OCI-LY7 (cell line): ENCODE measurements at regions not wholly inside any gene's neighbourhood (a gene's known extent, or its start where the extent isn't known, plus 50 kb on each side); places are given as distances from the start of the nearest gene placed in this dataset.

ENCODE experiments used
- BruUV-seq: library from RNA; stranded (reverse); fragments of 400-500 nt; replicated peaks from 2 replicates; lab custom pipeline; 2021; lab: Mats Ljungman, UMichigan
- CTCF ChIA-PET: fragments of 300-600 bp; sonication (Branson Sonifier 250); formaldehyde crosslinking; loops from one replicate; lab custom pipeline; 2022; ENCODE audit warnings: antibody characterized with exemption; ENCODE audit not compliant: unreplicated experiment; lab: Charles Lee
- POLR2A ChIA-PET: fragments of 300-600 bp; sonication (Branson Sonifier 250); formaldehyde crosslinking; loops from one replicate; lab custom pipeline; 2022; ENCODE audit warnings: antibody characterized with exemption; lab: Charles Lee
- DNase-seq: peaks from one replicate; pipeline ENCODE4 v3.0.0-alpha.2; 2015; ENCODE audit warnings: low spot score
- H2AFZ ChIP-seq: fragments of 200-600 bp; sonication (generic), shearing (Covaris generic); 2 replicates; pipeline ENCODE4 v1.6.1; 2014; ENCODE audit warnings: mild to moderate bottlenecking, antibody characterized with exemption, low read length, moderate library complexity
- H3K27ac ChIP-seq: fragments of 200-600 bp; sonication (generic); 2 replicates; pipeline ENCODE4 v1.5.1; 2014; ENCODE audit warnings: mixed run types, low read depth, mild to moderate bottlenecking, moderate library complexity, low read length, inconsistent platforms; ENCODE audit not compliant: poor library complexity, severe bottlenecking
- H3K36me3 ChIP-seq: fragments of 200-600 bp; sonication (generic); 2 replicates; pipeline ENCODE4 v1.6.1; 2014; ENCODE audit warnings: mild to moderate bottlenecking, antibody characterized with exemption, low read length, moderate library complexity, mixed read lengths; ENCODE audit not compliant: insufficient read depth
- H3K4me1 ChIP-seq: fragments of 200-600 bp; sonication (generic); 2 replicates; pipeline ENCODE4 v1.5.1; 2014; ENCODE audit warnings: mild to moderate bottlenecking, low read length; ENCODE audit not compliant: insufficient read depth, poor library complexity, severe bottlenecking
- H3K4me2 ChIP-seq: fragments of 200-600 bp; sonication (generic); 2 replicates; pipeline ENCODE4 v1.6.1; 2014; ENCODE audit warnings: mild to moderate bottlenecking, low read length
- H3K4me3 ChIP-seq: fragments of 200-600 bp; sonication (generic); 2 replicates; pipeline ENCODE4 v1.5.1; 2014; ENCODE audit warnings: mild to moderate bottlenecking, low read depth, low read length; ENCODE audit not compliant: poor library complexity, severe bottlenecking
- H3K79me2 ChIP-seq: fragments of 200-600 bp; sonication (generic); 2 replicates; pipeline ENCODE4 v1.6.1; 2016; ENCODE audit warnings: low read depth, mild to moderate bottlenecking, low read length, moderate library complexity, mixed read lengths; ENCODE audit not compliant: insufficient read depth
- H3K9me2 ChIP-seq: fragments of 200-600 bp; sonication (generic); 2 replicates; pipeline ENCODE4 v1.6.1; 2016; ENCODE audit warnings: mild to moderate bottlenecking, low read length, mixed read lengths; ENCODE audit not compliant: insufficient read depth
- H3K9me3 ChIP-seq: fragments of 200-600 bp; sonication (generic); 2 replicates; pipeline ENCODE4 v1.6.1; 2014; ENCODE audit warnings: mild to moderate bottlenecking, mixed run types, low read length, mixed read lengths
- H4K20me1 ChIP-seq: fragments of 200-600 bp; sonication (generic); 2 replicates; pipeline ENCODE4 v1.6.1; 2014; ENCODE audit warnings: mild to moderate bottlenecking, antibody characterized with exemption, low read length, moderate library complexity, mixed read lengths; ENCODE audit not compliant: insufficient read depth
- CTCF ChIP-seq: fragments of 200-600 bp; sonication (generic); conservative IDR thresholded peaks from 2 replicates; pipeline ENCODE4 v1.5.1; 2014; ENCODE audit warnings: mild to moderate bottlenecking, antibody characterized with exemption, low read length, moderate library complexity, mixed read lengths
- EZH2phosphoT487 ChIP-seq: fragments of 200-600 bp; sonication (generic); IDR thresholded peaks from 2 replicates; pipeline ENCODE4 v1.6.1; 2018; ENCODE audit warnings: low read depth, borderline replicate concordance, mild to moderate bottlenecking, mixed run types, antibody characterized with exemption, low read length, moderate library complexity, mixed read lengths
- intact Hi-C: fragments of 100-400 bp; cut with micrococcal nuclease; formaldehyde crosslinking; loops from one replicate; pipeline ENCODE4 v1.10.0; 2022; ENCODE audit not compliant: unreplicated experiment

DNA sequence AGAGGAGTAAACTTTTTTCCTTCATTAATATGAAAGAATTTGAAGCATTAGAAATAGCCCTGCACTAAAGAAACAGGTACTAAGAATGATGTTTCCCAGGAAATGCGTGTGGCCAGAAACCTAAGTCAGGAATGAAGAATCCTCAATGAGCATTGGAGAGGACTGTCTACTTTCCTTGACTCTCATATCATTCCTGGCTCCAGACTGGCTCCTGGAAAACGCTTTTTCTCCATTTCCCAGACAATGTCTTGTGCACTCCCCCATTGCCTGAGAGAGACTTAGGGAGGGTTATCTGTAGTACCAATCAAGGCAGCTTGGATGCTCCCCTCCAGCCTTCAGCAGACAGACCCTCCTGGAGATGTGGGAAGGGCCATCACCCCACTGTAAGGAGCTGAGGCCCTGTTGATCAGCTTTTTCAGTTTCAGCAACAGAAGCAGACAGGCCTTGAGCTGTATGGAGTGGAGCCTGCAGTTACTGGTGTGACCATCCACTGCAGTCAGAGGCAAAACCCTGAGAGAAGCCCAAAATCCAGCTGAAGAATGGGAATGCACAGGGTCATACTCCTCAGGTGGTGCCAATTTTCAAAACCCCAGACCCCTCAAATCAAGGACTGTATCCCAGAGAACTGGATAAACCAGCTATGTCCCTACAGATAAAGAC lies 127.3 kb upstream of the NT5E start:
- Histone ChIP-seq H3K4me2 (no peak overlapping the region), H4K20me1 (no peaks in the 10 kb centered on the region), H3K9me3 (no peaks in the 10 kb centered on the region), H3K9me2 (no peaks in the 10 kb centered on the region), H3K79me2 (no peaks in the 10 kb centered on the region), H3K4me3 (no peak overlapping the region), H3K36me3 (no peaks in the 10 kb centered on the region), H3K4me1 (no peaks in the 10 kb centered on the region), H3K27ac (no peak overlapping the region), H2AFZ (no peak overlapping the region)
- CTCF ChIA-PET, result no interaction called here
- TF ChIP-seq CTCF, result no peak
- intact Hi-C loops, result loop anchor here (1.0 to 5.0 kb wide), 3 partner anchors 894 to 1705 kb away; partner anchors contain the start of gene CEP162
- DNase-seq, result no peak
- no TSS peak for BruUV-seq
- POLR2A ChIA-PET, result interaction anchor here (0.6 kb wide), 1 partner anchor 166 kb away, joined by 3 read pairs; no protein-coding TSS in a partner anchor

DNA sequence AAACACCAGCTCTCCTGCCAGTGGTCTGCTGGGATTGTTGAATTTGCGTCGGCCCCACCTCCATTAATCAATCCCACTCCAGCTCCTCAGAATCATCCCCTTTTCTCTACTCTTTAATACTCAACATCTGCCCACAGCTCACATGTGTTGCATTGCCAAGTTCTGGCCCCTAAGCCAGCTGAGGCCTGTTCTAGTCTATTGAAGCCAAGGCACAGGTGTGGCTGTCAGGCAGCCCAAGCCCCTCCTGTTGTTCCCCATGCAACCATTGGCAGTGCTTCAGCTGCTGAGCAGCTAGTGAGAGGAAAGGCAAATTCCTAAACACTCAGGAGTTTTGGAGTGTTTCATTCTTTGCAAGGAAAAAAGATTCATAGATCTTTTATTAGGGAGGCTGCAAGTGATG lies 128.0 kb upstream of the NT5E start:
- H4K20me1 ChIP-seq, result no peaks in the 10 kb centered on the region
- no TSS peak for BruUV-seq
- DNase-seq, result no peak
- intact Hi-C loops, result loop anchor here (5.0 kb wide), 2 partner anchors 1095 to 1705 kb away; partner anchors contain the start of gene CEP162
- no peak overlapping the region for H2AFZ ChIP-seq
- H3K79me2 ChIP-seq, result no peaks in the 10 kb centered on the region
- 0 out of 2 replicates have a peak, but pooled peaks cover 3% of the 10 kb centered on the region for H3K9me3 ChIP-seq
- POLR2A ChIA-PET, result no interaction called here
- CTCF ChIA-PET, result no interaction called here
- no peaks in the 10 kb centered on the region for H3K36me3 ChIP-seq
- no peak for TF ChIP-seq CTCF
- TF ChIP-seq EZH2phosphoT487, result no peak
- no peak overlapping the region for H3K4me3 ChIP-seq
- no peak overlapping the region for H3K4me2 ChIP-seq
- H3K4me1 ChIP-seq, result no peaks in the 10 kb centered on the region
- H3K27ac ChIP-seq, result no peak overlapping the region
- H3K9me2 ChIP-seq, result no peaks in the 10 kb centered on the region

- CTCF ChIA-PET, result no interaction called here
- H3K9me2 ChIP-seq, result no peaks in the 10 kb centered on the region
These were observed 135.3 kb upstream of the NT5E start for GRCh38 chr6:85314586-85314985.

More at GRCh38 chr6:85314586-85314985, 135.3 kb upstream of the NT5E start:
- Histone ChIP-seq H2AFZ (no peak overlapping the region), H3K27ac (no peak overlapping the region), H3K4me2 (no peak overlapping the region), H3K4me3 (no peak overlapping the region), H4K20me1 (no peaks in the 10 kb centered on the region), H3K36me3 (no peaks in the 10 kb centered on the region), H3K4me1 (no peaks in the 10 kb centered on the region), H3K79me2 (no peaks in the 10 kb centered on the region), H3K9me3 (0 out of 2 replicates have a peak, but pooled peaks cover 4% of the 10 kb centered on the region)
- BruUV-seq, result no TSS peak
- intact Hi-C loops, result no loop called here
- no peak for TF ChIP-seq CTCF
- no peak for TF ChIP-seq EZH2phosphoT487
- DNase-seq, result no peak
- POLR2A ChIA-PET, result no interaction called here
